ENCODE measurements at regions not wholly inside any gene's neighbourhood (a gene's known extent, or its start where the extent isn't known, plus 50 kb on each side); places are given as distances from the start of the nearest gene placed in this dataset.
"Not testable (repeated sequence)": the region's sequence is repeated elsewhere in the genome, so short reads cannot be mapped to it uniquely, and the experiment has no call there.

GRCh38 chr16:52123061-52123839 lies 423.7 kb downstream of the TOX3 start:
- no peak overlapping the region for H3K4me3 ChIP-seq (replicated peaks in 1 of 2; ENCODE audit: low read depth in 2 of 2, low read length in 2 of 2)
- no peak for DNase-seq (ENCODE audit: low read depth in 2 of 2)
- no peak for TF ChIP-seq CTCF (IDR thresholded peaks at IDR 0.05; ENCODE audit: low read depth, low read length)

- no peak for TF ChIP-seq CTCF (IDR thresholded peaks at IDR 0.05; ENCODE audit: low read depth, low read length)
- H3K4me3 ChIP-seq (replicated peaks in 1 of 2; ENCODE audit: low read depth in 2 of 2, low read length in 2 of 2), result no peak overlapping the region
- no peak for DNase-seq (ENCODE audit: low read depth in 2 of 2)
Measured at GRCh38 chr16:52117171-52117570, 429.8 kb downstream of the TOX3 start.

GRCh38 chr16:52114379-52114778 lies 432.6 kb downstream of the TOX3 start:
- no peak for TF ChIP-seq CTCF (IDR thresholded peaks at IDR 0.05; ENCODE audit: low read depth, low read length)
- DNase-seq (ENCODE audit: low read depth in 2 of 2), result no peak
- no peak overlapping the region for H3K4me3 ChIP-seq (replicated peaks in 1 of 2; ENCODE audit: low read depth in 2 of 2, low read length in 2 of 2)

GRCh38 chr16:52113533-52114183 lies 433.3 kb downstream of the TOX3 start:
- no peak overlapping the region for H3K4me3 ChIP-seq (replicated peaks in 1 of 2; ENCODE audit: low read depth in 2 of 2, low read length in 2 of 2)
- no peak for TF ChIP-seq CTCF (IDR thresholded peaks at IDR 0.05; ENCODE audit: low read depth, low read length)
- no peak for DNase-seq (ENCODE audit: low read depth in 2 of 2)

- DNase-seq (ENCODE audit: low read depth in 2 of 2); H3K4me3 ChIP-seq (replicated peaks in 1 of 2; ENCODE audit: low read depth in 2 of 2, low read length in 2 of 2): not testable (repeated sequence)
Measured at GRCh38 chr16:52104993-52105392, 441.9 kb downstream of the TOX3 start.

GRCh38 chr16:52103791-52104190 lies 443.2 kb downstream of the TOX3 start:
- no peak for TF ChIP-seq CTCF (IDR thresholded peaks at IDR 0.05; ENCODE audit: low read depth, low read length)
- DNase-seq (ENCODE audit: low read depth in 2 of 2), result no peak
- H3K4me3 ChIP-seq (replicated peaks in 1 of 2; ENCODE audit: low read depth in 2 of 2, low read length in 2 of 2), result no peak overlapping the region

GRCh38 chr16:52101246-52101645 lies 445.7 kb downstream of the TOX3 start:
- no peak for DNase-seq (ENCODE audit: low read depth in 2 of 2)
- no peak overlapping the region for H3K4me3 ChIP-seq (replicated peaks in 1 of 2; ENCODE audit: low read depth in 2 of 2, low read length in 2 of 2)
- no peak for TF ChIP-seq CTCF (IDR thresholded peaks at IDR 0.05; ENCODE audit: low read depth, low read length)

Data from cardiac fibroblast (primary cell).